NCI-H748 (cell line): ENCODE measurements at regions not wholly inside any gene's neighbourhood (a gene's known extent, or its start where the extent isn't known, plus 50 kb on each side); places are given as distances from the start of the nearest gene placed in this dataset.

ENCODE experiments used
- DNase-seq: peaks from one replicate; lab custom pipeline; 2025; ENCODE audit not compliant: unreplicated experiment; lab: John Stamatoyannopoulos, UW

DNA sequence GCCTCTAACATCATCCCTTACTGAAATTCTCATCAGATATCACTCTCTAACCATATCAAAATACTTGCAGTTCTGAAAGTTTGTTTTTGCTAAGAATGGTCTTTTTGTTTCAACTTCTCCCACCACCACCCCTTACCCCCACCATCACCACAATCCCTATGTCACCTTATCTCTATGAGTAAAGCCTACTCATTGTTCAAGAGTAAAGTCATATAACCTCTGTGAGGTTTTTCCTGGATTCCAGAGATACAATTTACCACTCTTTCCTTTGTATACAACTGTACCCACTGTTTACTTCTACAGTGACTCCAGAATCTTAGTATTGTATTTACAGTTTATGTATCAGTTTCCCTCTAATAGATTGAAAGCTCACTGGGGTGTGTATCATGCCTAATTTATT, 158.0 kb upstream of the PCDH10 start:
- no peak for DNase-seq

DNA sequence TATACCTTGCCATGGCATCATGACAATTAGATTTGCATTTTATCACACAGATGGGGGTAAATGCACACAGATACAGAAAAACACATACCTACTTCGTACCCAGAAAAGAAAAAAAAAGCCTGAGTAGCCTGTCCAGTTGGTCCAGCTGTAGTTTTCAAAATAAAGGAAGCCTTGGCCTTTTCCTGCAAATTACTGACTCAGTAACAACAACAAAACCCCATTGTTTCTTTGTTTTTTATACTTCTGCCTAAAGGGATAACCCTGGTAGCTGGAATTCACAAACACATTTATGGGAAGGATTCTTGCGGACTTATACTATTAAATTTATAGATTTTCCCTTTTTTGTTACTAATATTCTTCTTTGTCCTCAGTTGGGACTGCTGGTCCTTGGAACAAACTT, 156.4 kb upstream of the PCDH10 start:
- DNase-seq: no peak

DNA sequence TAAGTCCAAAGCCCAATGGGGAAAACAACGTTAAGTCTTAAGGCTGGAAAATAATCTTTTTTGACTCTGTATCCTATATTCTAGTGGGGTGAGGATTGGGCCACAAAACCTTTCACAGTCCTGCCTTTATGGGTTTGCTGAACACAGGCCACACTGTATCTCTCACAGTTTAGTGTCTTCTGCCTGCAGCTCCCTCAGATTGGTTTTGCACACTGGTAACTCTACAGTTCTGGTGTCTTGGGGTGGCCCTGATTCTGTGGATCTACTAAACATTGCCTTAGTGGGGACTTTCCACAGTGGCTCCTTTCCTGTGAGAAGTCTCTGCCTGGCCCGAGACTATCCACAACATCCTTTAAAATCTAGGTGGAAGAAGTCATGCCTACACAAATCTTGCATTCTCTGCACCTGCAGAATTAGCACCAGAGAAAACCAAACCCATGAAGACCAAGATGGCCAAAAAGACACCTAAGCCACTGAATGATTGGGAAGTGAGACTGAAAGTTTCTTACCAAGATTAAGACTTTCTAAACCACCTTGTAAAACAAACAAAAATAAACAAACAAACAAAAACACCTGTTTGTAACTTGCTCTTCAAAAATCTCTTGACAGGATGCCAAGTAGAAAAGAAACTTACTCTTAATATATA, 150.4 kb upstream of the PCDH10 start:
- no peak for DNase-seq

GRCh38 chr4:133000012-133000411, 149.1 kb upstream of the PCDH10 start:
- DNase-seq: no peak

DNA sequence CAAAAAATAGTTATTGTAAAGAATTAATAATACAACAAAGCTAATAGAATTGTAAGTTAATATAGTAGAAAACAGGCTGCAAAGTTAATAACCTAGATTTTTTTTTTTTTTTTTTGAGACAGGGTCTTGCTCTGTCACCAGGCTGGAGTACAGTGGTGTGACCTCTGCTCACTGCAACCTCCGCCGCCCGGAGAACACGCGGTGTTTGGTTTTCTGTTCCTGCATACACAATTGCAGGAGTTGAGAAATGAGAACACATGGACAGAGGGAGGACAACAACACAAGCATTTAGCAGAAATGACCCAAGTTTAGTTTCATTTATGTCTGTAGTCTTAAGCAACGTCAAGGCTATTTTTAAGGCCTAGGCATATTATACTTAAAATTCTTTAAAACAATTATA, 145.9 kb upstream of the PCDH10 start:
- DNase-seq: no peak

DNA sequence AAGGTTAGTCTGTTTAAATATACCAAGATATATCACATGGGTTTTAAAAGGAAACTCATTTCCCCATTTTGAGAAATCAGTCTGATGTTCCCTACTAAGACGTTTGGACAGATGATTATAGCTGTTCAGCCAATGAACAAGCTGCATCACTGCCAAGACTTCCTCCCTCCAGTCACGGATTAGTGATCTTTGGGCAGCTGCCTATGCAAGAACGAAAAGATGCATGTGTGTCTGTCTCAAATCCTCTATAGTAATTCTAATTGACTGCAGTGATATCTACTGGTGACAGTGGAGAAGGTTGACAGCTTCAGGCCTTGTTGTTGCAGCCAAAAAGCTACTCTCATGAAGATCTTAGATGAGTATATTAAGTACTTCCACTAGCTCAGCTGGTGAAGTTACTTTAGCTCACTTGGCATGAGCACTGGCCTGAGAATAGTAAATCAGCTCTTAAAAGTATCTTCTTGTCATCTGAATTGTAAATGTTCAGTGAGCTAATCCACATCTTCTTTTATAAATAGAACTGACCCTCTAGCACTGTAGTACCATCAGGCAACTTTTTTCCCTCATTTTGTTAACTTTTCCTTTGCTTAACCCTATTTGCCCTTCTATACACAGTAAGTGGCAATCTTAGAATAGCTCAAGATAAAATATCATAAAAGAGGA, 134.5 kb upstream of the PCDH10 start:
- DNase-seq: no peak

GRCh38 chr4:133045288-133045687, 103.8 kb upstream of the PCDH10 start:
- DNase-seq: no peak

- DNase-seq: no peak
These were observed 102.9 kb upstream of the PCDH10 start for GRCh38 chr4:133046156-133046555.

GRCh38 chr4:133058701-133059100, 90.4 kb upstream of the PCDH10 start:
- no peak for DNase-seq

DNA sequence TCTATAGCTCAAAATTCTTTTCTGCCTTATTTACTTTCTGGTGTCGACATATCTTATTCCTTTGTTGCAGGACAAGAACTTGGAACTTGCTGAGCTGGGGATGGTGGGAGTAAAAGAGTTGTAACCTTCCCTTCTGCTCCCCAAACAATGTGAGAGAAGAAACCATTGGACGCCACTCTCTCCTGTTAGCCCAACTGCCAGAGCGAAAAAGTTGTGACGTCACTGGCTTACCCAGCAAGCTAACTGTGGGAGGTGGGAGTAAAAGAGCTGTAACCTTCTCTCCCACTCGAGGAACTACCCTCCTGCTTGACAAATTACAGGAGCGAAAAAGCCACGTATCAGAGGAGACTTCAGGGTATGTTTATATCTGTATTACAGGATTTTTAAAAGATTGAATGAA, 90.0 kb upstream of the PCDH10 start:
- DNase-seq: no peak

- DNase-seq: no peak
These were observed 86.2 kb upstream of the PCDH10 start for GRCh38 chr4:133062851-133063250.

DNA sequence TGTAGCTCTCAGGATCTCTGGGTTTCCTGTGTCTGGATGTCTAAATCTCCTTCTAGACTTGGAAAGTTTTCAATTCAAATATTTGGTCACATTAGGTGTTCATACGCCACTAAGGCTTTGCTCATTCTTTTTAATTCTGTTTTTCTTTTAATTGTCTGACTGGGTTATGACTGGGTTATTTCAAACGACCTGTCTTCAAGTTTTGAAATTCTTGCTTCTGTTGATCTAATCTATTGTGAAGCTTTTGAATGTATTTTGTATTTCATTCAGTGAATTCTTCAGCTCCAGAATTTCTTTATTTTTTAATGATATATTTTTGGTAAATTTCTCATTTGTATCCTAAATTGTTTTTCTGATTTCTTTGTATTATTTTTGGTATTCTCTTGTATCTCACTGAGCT, 81.0 kb upstream of the PCDH10 start:
- no peak for DNase-seq

DNA sequence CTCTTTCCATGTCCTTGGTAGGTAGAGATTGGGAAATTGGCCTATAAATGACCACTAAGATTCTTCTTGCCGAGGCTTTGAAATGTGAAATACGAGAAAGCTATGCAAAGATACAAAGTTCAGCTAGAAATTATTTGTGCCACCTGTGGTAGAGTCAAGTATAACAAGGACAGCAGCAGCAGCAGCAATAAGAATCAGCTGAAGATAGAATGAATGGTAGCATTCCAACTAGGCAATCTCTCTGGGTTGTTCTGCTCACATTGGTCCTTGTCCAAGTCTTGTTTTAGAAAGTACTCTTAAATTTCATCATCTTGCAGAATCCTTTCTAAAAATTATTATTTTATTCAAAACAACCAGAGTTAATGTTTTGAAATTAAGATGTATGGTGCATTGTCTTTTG, 67.8 kb upstream of the PCDH10 start:
- DNase-seq: no peak

GRCh38 chr4:133084421-133084820, 64.7 kb upstream of the PCDH10 start:
- no peak for DNase-seq

DNA sequence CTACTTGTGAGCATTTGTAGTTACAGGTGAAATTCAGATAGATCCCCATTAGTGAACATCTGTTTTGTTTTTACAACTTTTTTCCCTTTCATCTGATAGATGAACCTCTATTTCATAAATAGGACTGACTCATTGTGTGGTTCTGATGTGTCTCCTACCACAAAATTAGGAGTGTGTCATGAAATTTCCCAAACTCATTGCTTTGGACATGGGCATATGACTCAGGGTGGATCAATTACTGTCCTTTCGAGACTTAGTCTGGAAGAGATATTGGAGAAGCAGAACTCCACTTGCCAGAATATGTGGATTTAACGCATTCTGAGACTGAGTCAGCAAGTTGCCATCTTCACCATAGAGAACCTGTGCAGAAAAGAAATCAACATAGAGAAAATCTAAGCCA, 53.5 kb upstream of the PCDH10 start:
- DNase-seq: no peak

- DNase-seq: no peak
These were observed 52.1 kb upstream of the PCDH10 start for GRCh38 chr4:133096972-133097371.
